GM12878 (cell line): ENCODE measurements at regions not wholly inside any gene's neighbourhood (a gene's known extent, or its start where the extent isn't known, plus 50 kb on each side); places are given as distances from the start of the nearest gene placed in this dataset.

Source experiments
- CHD1 ChIP-seq: IDR thresholded peaks from 2 replicates; pipeline ENCODE4 v1.6.1; 2012; ENCODE audit warnings: low read depth, low read length, improper control_type of control experiment
- CHD2 ChIP-seq: IDR thresholded peaks from 2 replicates; pipeline ENCODE4 v1.6.1; 2011; ENCODE audit warnings: low read depth, low read length, improper control_type of control experiment, borderline replicate concordance
- ESRRA ChIP-seq: IDR thresholded peaks from 2 replicates; pipeline ENCODE4 v1.6.1; 2012; ENCODE audit warnings: mild to moderate bottlenecking, low read length, improper control_type of control experiment
- GABPA ChIP-seq: IDR thresholded peaks from 2 replicates; pipeline ENCODE4 v1.6.1; 2014; ENCODE audit warnings: antibody characterized with exemption, low read depth, mild to moderate bottlenecking, inconsistent platforms
- HCFC1 ChIP-seq: fragments of 150-350 bp; IDR thresholded peaks from 2 replicates; pipeline ENCODE4 v1.6.1; 2014; ENCODE audit warnings: low read length
- IKZF1 ChIP-seq: fragments of 450-650 bp; conservative IDR thresholded peaks from 2 replicates; pipeline ENCODE4 v1.6.1; 2017; ENCODE audit warnings: antibody characterized with exemption, mild to moderate bottlenecking
- LARP7 ChIP-seq: fragments of 450-650 bp; IDR thresholded peaks from 2 replicates; pipeline ENCODE4 v1.6.1; 2017; ENCODE audit warnings: mild to moderate bottlenecking
- MTA2 ChIP-seq: fragments of 450-650 bp; IDR thresholded peaks from 2 replicates; pipeline ENCODE4 v1.6.1; 2016; ENCODE audit warnings: low read depth, mild to moderate bottlenecking, moderate library complexity
- MXI1 ChIP-seq: fragments of 150-350 bp; IDR thresholded peaks from 2 replicates; pipeline ENCODE4 v1.6.1; 2011; ENCODE audit warnings: low read depth, mild to moderate bottlenecking, inconsistent platforms, low read length, improper control_type of control experiment
- RB1 ChIP-seq: fragments of 450-650 bp; formaldehyde crosslinking; IDR thresholded peaks from 2 replicates; pipeline ENCODE4 v1.6.1; 2017; ENCODE audit warnings: mild to moderate bottlenecking, borderline replicate concordance
- SP1 ChIP-seq: IDR thresholded peaks from one replicate; pipeline ENCODE4 v1.6.1; 2011; ENCODE audit warnings: low read depth, low read length
- SPI1 ChIP-seq: IDR thresholded peaks from 2 replicates; pipeline ENCODE4 v1.6.1; 2011; ENCODE audit warnings: low read depth, mild to moderate bottlenecking, low read length, moderate library complexity, borderline replicate concordance; ENCODE audit not compliant: insufficient read depth
- ZNF217 ChIP-seq: fragments of 450-650 bp; IDR thresholded peaks from 2 replicates; pipeline ENCODE4 v1.6.1; 2017; ENCODE audit warnings: antibody characterized with exemption, mild to moderate bottlenecking
- ZNF384 ChIP-seq: IDR thresholded peaks from 2 replicates; pipeline ENCODE4 v1.6.1; 2012; ENCODE audit warnings: low read depth, mild to moderate bottlenecking, low read length, improper control_type of control experiment, borderline replicate concordance
- TF ChIP-seq, protein P1 (sequence below): IDR thresholded peaks from 2 replicates; pipeline ENCODE4 v1.6.1; 2012; ENCODE audit warnings: mild to moderate bottlenecking, low read depth, low read length
- TF ChIP-seq, protein P2 (sequence below): IDR thresholded peaks from 2 replicates; pipeline ENCODE4 v1.6.1; 2012; ENCODE audit warnings: improper control_type of control experiment, low read depth, low read length; ENCODE audit not compliant: insufficient replicate concordance
- TF ChIP-seq, protein P3 (sequence below): fragments of 450-650 bp; formaldehyde crosslinking; IDR thresholded peaks from 2 replicates; pipeline ENCODE4 v1.5.0; 2022; ENCODE audit warnings: mild to moderate bottlenecking, missing genetic modification characterization

DNA sequence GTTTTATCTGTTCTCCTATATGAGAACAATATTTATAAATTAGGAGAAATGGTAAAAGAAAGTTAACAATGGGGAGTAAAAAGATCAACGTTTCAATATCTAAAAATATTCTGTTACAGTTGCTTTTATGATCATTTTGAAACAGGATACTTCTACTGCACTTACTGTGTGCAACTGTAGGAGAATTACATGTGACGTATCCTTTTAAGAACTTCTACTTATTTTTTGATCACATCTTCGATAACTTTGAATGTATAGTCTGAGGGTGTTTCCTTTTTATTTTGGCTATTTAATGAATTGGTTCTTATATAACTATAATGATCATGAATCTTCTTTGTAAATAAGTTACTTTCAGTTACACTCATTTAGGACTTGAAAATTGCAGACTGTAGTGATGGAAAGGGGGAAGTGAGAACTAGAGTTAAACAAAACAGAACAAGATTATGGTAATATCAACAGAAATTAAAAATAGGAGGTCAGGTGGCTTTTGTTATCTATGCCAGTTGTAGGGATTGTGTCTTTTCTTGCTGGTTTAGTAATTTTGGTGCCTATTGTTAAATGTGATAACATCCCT, 109.9 kb downstream of the MSTN start (continued):
- TF ChIP-seq, protein P1, sequence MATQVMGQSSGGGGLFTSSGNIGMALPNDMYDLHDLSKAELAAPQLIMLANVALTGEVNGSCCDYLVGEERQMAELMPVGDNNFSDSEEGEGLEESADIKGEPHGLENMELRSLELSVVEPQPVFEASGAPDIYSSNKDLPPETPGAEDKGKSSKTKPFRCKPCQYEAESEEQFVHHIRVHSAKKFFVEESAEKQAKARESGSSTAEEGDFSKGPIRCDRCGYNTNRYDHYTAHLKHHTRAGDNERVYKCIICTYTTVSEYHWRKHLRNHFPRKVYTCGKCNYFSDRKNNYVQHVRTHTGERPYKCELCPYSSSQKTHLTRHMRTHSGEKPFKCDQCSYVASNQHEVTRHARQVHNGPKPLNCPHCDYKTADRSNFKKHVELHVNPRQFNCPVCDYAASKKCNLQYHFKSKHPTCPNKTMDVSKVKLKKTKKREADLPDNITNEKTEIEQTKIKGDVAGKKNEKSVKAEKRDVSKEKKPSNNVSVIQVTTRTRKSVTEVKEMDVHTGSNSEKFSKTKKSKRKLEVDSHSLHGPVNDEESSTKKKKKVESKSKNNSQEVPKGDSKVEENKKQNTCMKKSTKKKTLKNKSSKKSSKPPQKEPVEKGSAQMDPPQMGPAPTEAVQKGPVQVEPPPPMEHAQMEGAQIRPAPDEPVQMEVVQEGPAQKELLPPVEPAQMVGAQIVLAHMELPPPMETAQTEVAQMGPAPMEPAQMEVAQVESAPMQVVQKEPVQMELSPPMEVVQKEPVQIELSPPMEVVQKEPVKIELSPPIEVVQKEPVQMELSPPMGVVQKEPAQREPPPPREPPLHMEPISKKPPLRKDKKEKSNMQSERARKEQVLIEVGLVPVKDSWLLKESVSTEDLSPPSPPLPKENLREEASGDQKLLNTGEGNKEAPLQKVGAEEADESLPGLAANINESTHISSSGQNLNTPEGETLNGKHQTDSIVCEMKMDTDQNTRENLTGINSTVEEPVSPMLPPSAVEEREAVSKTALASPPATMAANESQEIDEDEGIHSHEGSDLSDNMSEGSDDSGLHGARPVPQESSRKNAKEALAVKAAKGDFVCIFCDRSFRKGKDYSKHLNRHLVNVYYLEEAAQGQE, result no peak
- TF ChIP-seq ESRRA (no peak), HCFC1 (no peak), CHD1 (no peak), RB1 (no peak), LARP7 (no peak), ZNF384 (no peak), SP1 (no peak), SPI1 (peak; percentile 96), MTA2 (peak; percentile 99), GABPA (0 out of 2 replicates have a peak, but pooled peaks have one; percentile 40), CHD2 (no peak), ZNF217 (peak; percentile 83; the same call in 1 of the 2 replicates), MXI1 (peak; percentile 42; the same call in 1 of the 2 replicates), IKZF1 (peak; percentile 18; the same call in 1 of the 2 replicates)
- TF ChIP-seq, protein P2, sequence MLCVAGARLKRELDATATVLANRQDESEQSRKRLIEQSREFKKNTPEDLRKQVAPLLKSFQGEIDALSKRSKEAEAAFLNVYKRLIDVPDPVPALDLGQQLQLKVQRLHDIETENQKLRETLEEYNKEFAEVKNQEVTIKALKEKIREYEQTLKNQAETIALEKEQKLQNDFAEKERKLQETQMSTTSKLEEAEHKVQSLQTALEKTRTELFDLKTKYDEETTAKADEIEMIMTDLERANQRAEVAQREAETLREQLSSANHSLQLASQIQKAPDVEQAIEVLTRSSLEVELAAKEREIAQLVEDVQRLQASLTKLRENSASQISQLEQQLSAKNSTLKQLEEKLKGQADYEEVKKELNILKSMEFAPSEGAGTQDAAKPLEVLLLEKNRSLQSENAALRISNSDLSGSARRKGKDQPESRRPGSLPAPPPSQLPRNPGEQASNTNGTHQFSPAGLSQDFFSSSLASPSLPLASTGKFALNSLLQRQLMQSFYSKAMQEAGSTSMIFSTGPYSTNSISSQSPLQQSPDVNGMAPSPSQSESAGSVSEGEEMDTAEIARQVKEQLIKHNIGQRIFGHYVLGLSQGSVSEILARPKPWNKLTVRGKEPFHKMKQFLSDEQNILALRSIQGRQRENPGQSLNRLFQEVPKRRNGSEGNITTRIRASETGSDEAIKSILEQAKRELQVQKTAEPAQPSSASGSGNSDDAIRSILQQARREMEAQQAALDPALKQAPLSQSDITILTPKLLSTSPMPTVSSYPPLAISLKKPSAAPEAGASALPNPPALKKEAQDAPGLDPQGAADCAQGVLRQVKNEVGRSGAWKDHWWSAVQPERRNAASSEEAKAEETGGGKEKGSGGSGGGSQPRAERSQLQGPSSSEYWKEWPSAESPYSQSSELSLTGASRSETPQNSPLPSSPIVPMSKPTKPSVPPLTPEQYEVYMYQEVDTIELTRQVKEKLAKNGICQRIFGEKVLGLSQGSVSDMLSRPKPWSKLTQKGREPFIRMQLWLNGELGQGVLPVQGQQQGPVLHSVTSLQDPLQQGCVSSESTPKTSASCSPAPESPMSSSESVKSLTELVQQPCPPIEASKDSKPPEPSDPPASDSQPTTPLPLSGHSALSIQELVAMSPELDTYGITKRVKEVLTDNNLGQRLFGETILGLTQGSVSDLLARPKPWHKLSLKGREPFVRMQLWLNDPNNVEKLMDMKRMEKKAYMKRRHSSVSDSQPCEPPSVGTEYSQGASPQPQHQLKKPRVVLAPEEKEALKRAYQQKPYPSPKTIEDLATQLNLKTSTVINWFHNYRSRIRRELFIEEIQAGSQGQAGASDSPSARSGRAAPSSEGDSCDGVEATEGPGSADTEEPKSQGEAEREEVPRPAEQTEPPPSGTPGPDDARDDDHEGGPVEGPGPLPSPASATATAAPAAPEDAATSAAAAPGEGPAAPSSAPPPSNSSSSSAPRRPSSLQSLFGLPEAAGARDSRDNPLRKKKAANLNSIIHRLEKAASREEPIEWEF, result peak; percentile 89
- TF ChIP-seq, protein P3, sequence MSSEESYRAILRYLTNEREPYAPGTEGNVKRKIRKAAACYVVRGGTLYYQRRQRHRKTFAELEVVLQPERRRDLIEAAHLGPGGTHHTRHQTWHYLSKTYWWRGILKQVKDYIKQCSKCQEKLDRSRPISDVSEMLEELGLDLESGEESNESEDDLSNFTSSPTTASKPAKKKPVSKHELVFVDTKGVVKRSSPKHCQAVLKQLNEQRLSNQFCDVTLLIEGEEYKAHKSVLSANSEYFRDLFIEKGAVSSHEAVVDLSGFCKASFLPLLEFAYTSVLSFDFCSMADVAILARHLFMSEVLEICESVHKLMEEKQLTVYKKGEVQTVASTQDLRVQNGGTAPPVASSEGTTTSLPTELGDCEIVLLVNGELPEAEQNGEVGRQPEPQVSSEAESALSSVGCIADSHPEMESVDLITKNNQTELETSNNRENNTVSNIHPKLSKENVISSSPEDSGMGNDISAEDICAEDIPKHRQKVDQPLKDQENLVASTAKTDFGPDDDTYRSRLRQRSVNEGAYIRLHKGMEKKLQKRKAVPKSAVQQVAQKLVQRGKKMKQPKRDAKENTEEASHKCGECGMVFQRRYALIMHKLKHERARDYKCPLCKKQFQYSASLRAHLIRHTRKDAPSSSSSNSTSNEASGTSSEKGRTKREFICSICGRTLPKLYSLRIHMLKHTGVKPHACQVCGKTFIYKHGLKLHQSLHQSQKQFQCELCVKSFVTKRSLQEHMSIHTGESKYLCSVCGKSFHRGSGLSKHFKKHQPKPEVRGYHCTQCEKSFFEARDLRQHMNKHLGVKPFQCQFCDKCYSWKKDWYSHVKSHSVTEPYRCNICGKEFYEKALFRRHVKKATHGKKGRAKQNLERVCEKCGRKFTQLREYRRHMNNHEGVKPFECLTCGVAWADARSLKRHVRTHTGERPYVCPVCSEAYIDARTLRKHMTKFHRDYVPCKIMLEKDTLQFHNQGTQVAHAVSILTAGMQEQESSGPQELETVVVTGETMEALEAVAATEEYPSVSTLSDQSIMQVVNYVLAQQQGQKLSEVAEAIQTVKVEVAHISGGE (CRISPR knock-in tag), result no peak
